Activated CD8-positive, alpha-beta memory T cell treated with anti-CD3 and anti-CD28 coated beads, Interleukin-2, amount 10 ng/mL, durations not matched to agents 7 days and 5 days (primary cell): ENCODE measurements at regions not wholly inside any gene's neighbourhood (a gene's known extent, or its start where the extent isn't known, plus 50 kb on each side); places are given as distances from the start of the nearest gene placed in this dataset.

Experiments used
- ATAC-seq: fragments of 150-1000 bp; cut with Tn5 transposase; one replicate; pipeline ENCODE4 v1.10.0; 2021; ENCODE audit warnings: moderate library complexity
- CTCF ChIA-PET: fragments of 350-600 bp; sonication (Branson Sonifier 250); formaldehyde crosslinking; loops from one replicate; lab custom pipeline; 2021; ENCODE audit warnings: antibody characterized with exemption; lab: Charles Lee
- DNase-seq: peaks from one replicate; pipeline ENCODE4 v3.0.0-alpha.2; 2020
- H3K27ac Mint-ChIP-seq: one replicate; pipeline ENCODE4 v1.8.0; 2021; ENCODE audit warnings: mild to moderate bottlenecking, mixed read lengths
- H3K27me3 Mint-ChIP-seq: one replicate; pipeline ENCODE4 v1.8.0; 2021; ENCODE audit warnings: mixed read lengths
- H3K36me3 Mint-ChIP-seq: one replicate; pipeline ENCODE4 v1.8.0; 2021; ENCODE audit warnings: mild to moderate bottlenecking, mixed read lengths
- H3K4me1 Mint-ChIP-seq: one replicate; pipeline ENCODE4 v1.8.0; 2021; ENCODE audit warnings: mixed read lengths
- H3K4me3 Mint-ChIP-seq: one replicate; pipeline ENCODE4 v1.8.0; 2021; ENCODE audit warnings: mild to moderate bottlenecking, moderate library complexity, mixed read lengths
- H3K9me3 Mint-ChIP-seq: one replicate; pipeline ENCODE4 v1.8.0; 2022; ENCODE audit warnings: low read depth, mixed read lengths

- Mint-ChIP-seq H3K27me3 (peaks cover 31% of the 10 kb centered on the region), H3K9me3 (no peaks in the 10 kb centered on the region), H3K36me3 (no peaks in the 10 kb centered on the region), H3K4me1 (no peaks in the 10 kb centered on the region), H3K27ac (no peak overlapping the region), H3K4me3 (no peak overlapping the region)
- DNase-seq (no peak), ATAC-seq (no peak)
- CTCF ChIA-PET = interaction anchor here (0.6 kb wide), 1 partner anchor 21 kb away, joined by 3 read pairs; no protein-coding TSS in a partner anchor
Measured at GRCh38 chr11:31936312-31936711, 125.2 kb upstream of the PAX6 start.

- Mint-ChIP-seq H3K4me3 (no peak overlapping the region), H3K27ac (no peak overlapping the region), H3K27me3 (peaks cover 21% of the 10 kb centered on the region), H3K9me3 (no peaks in the 10 kb centered on the region), H3K4me1 (no peaks in the 10 kb centered on the region), H3K36me3 (no peaks in the 10 kb centered on the region)
- no peak for ATAC-seq
- DNase-seq = no peak
- CTCF ChIA-PET = no interaction called here
Measured at GRCh38 chr11:31932879-31933278, 121.8 kb upstream of the PAX6 start.

GRCh38 chr11:31927982-31928381 lies 116.9 kb upstream of the PAX6 start:
- CTCF ChIA-PET = interaction anchor here (1.2 kb wide), 1 partner anchor 30 kb away, joined by 3 read pairs; no protein-coding TSS in a partner anchor
- no peak overlapping the region for H3K4me3 Mint-ChIP-seq
- peaks cover 8% of the 10 kb centered on the region for H3K27me3 Mint-ChIP-seq
- ATAC-seq (no peak), DNase-seq (no peak)
- H3K4me1 Mint-ChIP-seq = no peaks in the 10 kb centered on the region
- no peak overlapping the region for H3K27ac Mint-ChIP-seq
- H3K9me3 Mint-ChIP-seq = no peaks in the 10 kb centered on the region
- H3K36me3 Mint-ChIP-seq = no peaks in the 10 kb centered on the region

GRCh38 chr11:31926816-31927528 lies 115.8 kb upstream of the PAX6 start:
- CTCF ChIA-PET = interaction anchor here (1.2 kb wide), 1 partner anchor 31 kb away, joined by 3 read pairs; no protein-coding TSS in a partner anchor
- no peak for DNase-seq
- no peaks in the 10 kb centered on the region for H3K4me1 Mint-ChIP-seq
- no peak for ATAC-seq
- peaks cover 8% of the 10 kb centered on the region for H3K27me3 Mint-ChIP-seq
- no peaks in the 10 kb centered on the region for H3K36me3 Mint-ChIP-seq
- no peaks in the 10 kb centered on the region for H3K9me3 Mint-ChIP-seq
- H3K27ac Mint-ChIP-seq = no peak overlapping the region
- no peak overlapping the region for H3K4me3 Mint-ChIP-seq

- peaks cover 10% of the 10 kb centered on the region for H3K27me3 Mint-ChIP-seq
- H3K4me3 Mint-ChIP-seq = no peak overlapping the region
- no peak for DNase-seq
- H3K36me3 Mint-ChIP-seq = no peaks in the 10 kb centered on the region
- CTCF ChIA-PET = no interaction called here
- H3K9me3 Mint-ChIP-seq = no peaks in the 10 kb centered on the region
- ATAC-seq = no peak
- H3K4me1 Mint-ChIP-seq = no peaks in the 10 kb centered on the region
- H3K27ac Mint-ChIP-seq = no peak overlapping the region
Measured at GRCh38 chr11:31926106-31926505, 115.0 kb upstream of the PAX6 start.

- no peak overlapping the region for H3K4me3 Mint-ChIP-seq
- no peak overlapping the region for H3K27ac Mint-ChIP-seq
- ATAC-seq (no peak), DNase-seq (no peak)
- CTCF ChIA-PET = no interaction called here
- peaks cover 14% of the 10 kb centered on the region for H3K27me3 Mint-ChIP-seq
- no peaks in the 10 kb centered on the region for H3K9me3 Mint-ChIP-seq
- no peaks in the 10 kb centered on the region for H3K4me1 Mint-ChIP-seq
- H3K36me3 Mint-ChIP-seq = no peaks in the 10 kb centered on the region
Measured at GRCh38 chr11:31922450-31922849, 111.3 kb upstream of the PAX6 start.

- ATAC-seq = no peak
- CTCF ChIA-PET = no interaction called here
- Mint-ChIP-seq H3K27me3 (peaks cover 17% of the 10 kb centered on the region), H3K27ac (no peak overlapping the region), H3K36me3 (no peaks in the 10 kb centered on the region), H3K9me3 (no peaks in the 10 kb centered on the region), H3K4me3 (no peak overlapping the region), H3K4me1 (no peaks in the 10 kb centered on the region)
- no peak for DNase-seq
Measured at GRCh38 chr11:31921081-31921480, 110.0 kb upstream of the PAX6 start.

- Mint-ChIP-seq H3K36me3 (no peaks in the 10 kb centered on the region), H3K9me3 (no peaks in the 10 kb centered on the region), H3K4me1 (no peaks in the 10 kb centered on the region), H3K4me3 (no peak overlapping the region), H3K27me3 (peaks cover 13% of the 10 kb centered on the region), H3K27ac (no peak overlapping the region)
- CTCF ChIA-PET = no interaction called here
- ATAC-seq = no peak
- DNase-seq = no peak
Measured at GRCh38 chr11:31919175-31919574, 108.1 kb upstream of the PAX6 start.

- no peak overlapping the region for H3K4me3 Mint-ChIP-seq
- H3K27me3 Mint-ChIP-seq = peaks cover 9% of the 10 kb centered on the region
- H3K9me3 Mint-ChIP-seq = no peaks in the 10 kb centered on the region
- H3K36me3 Mint-ChIP-seq = no peaks in the 10 kb centered on the region
- H3K27ac Mint-ChIP-seq = no peak overlapping the region
- H3K4me1 Mint-ChIP-seq = no peaks in the 10 kb centered on the region
- CTCF ChIA-PET = no interaction called here
- DNase-seq (no peak), ATAC-seq (no peak)
Measured at GRCh38 chr11:31915867-31916266, 104.7 kb upstream of the PAX6 start.

GRCh38 chr11:31913985-31914384 lies 102.9 kb upstream of the PAX6 start:
- H3K4me1 Mint-ChIP-seq = no peaks in the 10 kb centered on the region
- no peaks in the 10 kb centered on the region for H3K36me3 Mint-ChIP-seq
- CTCF ChIA-PET = interaction anchor here (1.3 kb wide), 1 partner anchor 44 kb away, joined by 4 read pairs; no protein-coding TSS in a partner anchor
- H3K27me3 Mint-ChIP-seq = peaks cover 6% of the 10 kb centered on the region
- H3K27ac Mint-ChIP-seq = no peak overlapping the region
- ATAC-seq = no peak
- DNase-seq = no peak
- H3K4me3 Mint-ChIP-seq = no peak overlapping the region
- H3K9me3 Mint-ChIP-seq = no peaks in the 10 kb centered on the region

- H3K36me3 Mint-ChIP-seq = no peaks in the 10 kb centered on the region
- H3K27me3 Mint-ChIP-seq = peaks cover 6% of the 10 kb centered on the region
- CTCF ChIA-PET = no interaction called here
- ATAC-seq (no peak), DNase-seq (no peak)
- no peak overlapping the region for H3K4me3 Mint-ChIP-seq
- H3K27ac Mint-ChIP-seq = no peak overlapping the region
- H3K9me3 Mint-ChIP-seq = no peaks in the 10 kb centered on the region
- H3K4me1 Mint-ChIP-seq = no peaks in the 10 kb centered on the region
Measured at GRCh38 chr11:31912808-31913207, 101.7 kb upstream of the PAX6 start.

GRCh38 chr11:31910950-31911576 lies 99.9 kb upstream of the PAX6 start:
- CTCF ChIA-PET = no interaction called here
- Mint-ChIP-seq H3K27ac (no peak overlapping the region), H3K36me3 (no peaks in the 10 kb centered on the region), H3K27me3 (no peaks in the 10 kb centered on the region), H3K4me1 (no peaks in the 10 kb centered on the region), H3K9me3 (no peaks in the 10 kb centered on the region), H3K4me3 (no peak overlapping the region)
- ATAC-seq (no peak), DNase-seq (no peak)

GRCh38 chr11:31903225-31904074 lies 92.3 kb upstream of the PAX6 start:
- Mint-ChIP-seq H3K4me3 (no peak overlapping the region), H3K36me3 (no peaks in the 10 kb centered on the region), H3K27ac (no peak overlapping the region), H3K27me3 (no peaks in the 10 kb centered on the region), H3K9me3 (no peaks in the 10 kb centered on the region), H3K4me1 (no peaks in the 10 kb centered on the region)
- ATAC-seq (no peak), DNase-seq (no peak)
- CTCF ChIA-PET = no interaction called here
